NT2/D1 (cell line): ENCODE measurements at regions not wholly inside any gene's neighbourhood (a gene's known extent, or its start where the extent isn't known, plus 50 kb on each side); places are given as distances from the start of the nearest gene placed in this dataset.

Source experiments
- SUZ12 ChIP-seq: IDR thresholded peaks from 2 replicates; pipeline ENCODE4 v1.6.1; 2011; ENCODE audit not compliant: insufficient read length, insufficient read depth; ENCODE audit errors: extremely low read depth
- YY1 ChIP-seq: IDR thresholded peaks from 2 replicates; pipeline ENCODE4 v1.6.1; 2011; ENCODE audit not compliant: insufficient read length, insufficient read depth
- ZNF274 ChIP-seq: IDR thresholded peaks from 2 replicates; pipeline ENCODE4 v1.6.1; 2011; ENCODE audit warnings: mild to moderate bottlenecking, low read depth, low read length

DNA sequence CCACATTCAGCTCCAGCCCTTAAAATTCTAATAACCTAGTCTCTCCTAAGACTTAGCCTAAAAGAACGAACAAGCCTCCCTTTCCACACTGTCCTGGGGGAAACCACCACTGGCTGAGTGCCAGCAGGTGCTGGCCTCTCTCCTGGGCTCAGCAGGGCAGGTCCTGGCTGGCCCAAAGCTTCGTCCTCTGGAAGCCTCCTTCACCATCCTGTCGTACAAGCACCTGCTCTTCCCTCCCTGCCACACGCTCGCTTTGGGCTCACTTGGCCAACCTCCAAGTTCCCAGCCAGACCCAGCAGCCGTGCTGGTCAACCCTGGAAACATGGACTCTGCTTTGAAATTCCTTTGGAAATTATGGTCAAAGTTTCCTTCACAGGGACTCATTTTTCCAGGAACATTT is 58.2 kb upstream of the SLC25A33 start:
- TF ChIP-seq ZNF274, result no peak
- no peak for TF ChIP-seq SUZ12
- no peak for TF ChIP-seq YY1
